Esophagus squamous epithelium (tissue), 5 donors: ENCODE measurements at regions not wholly inside any gene's neighbourhood (a gene's known extent, or its start where the extent isn't known, plus 50 kb on each side); places are given as distances from the start of the nearest gene placed in this dataset.

Source experiments
- DNase-seq: peaks from one replicate; lab custom pipeline; 2025; lab: John Stamatoyannopoulos, UW
- H3K27ac ChIP-seq, 4 donors: fragments of 200-600 bp; sonication (generic); one replicate each; pipeline ENCODE4 v1.5.1; 2016 to 2019; ENCODE audit warnings: mild to moderate bottlenecking in 1 of 4
- H3K27me3 ChIP-seq, 4 donors: fragments of 200-600 bp; sonication (generic); 1 replicate in 3 of 4; 2 replicates in 1 of 4; pipeline versions ENCODE4 v1.5.1 to v1.6.0; 2017 to 2021; ENCODE audit warnings: antibody characterized with exemption in 1 of 4
- H3K36me3 ChIP-seq, 3 donors: fragments of 200-600 bp; sonication (generic); one replicate each; pipeline ENCODE4 v1.5.1; 2016 to 2019
- H3K4me1 ChIP-seq, 3 donors: fragments of 200-600 bp; sonication (generic); one replicate each; pipeline ENCODE4 v1.5.1; 2017 to 2019
- H3K4me3 ChIP-seq, 4 donors: fragments of 200-600 bp; sonication (generic); 1 replicate in 3 of 4; 2 replicates in 1 of 4; pipeline ENCODE4 v1.5.1; 2016 to 2019; ENCODE audit warnings: mild to moderate bottlenecking in 2 of 4, moderate library complexity in 1 of 4
- H3K9me3 ChIP-seq, 3 donors: fragments of 200-600 bp; sonication (generic); one replicate each; pipeline ENCODE4 v1.5.1; 2016 to 2019
- CTCF ChIP-seq, 6 experiments: fragments of 450-650 bp in 4 of 6; fragments of 200-600 bp in 2 of 6; sonication (generic) in 2 of 6; IDR thresholded peaks; one replicate each; pipeline ENCODE4 v1.5.1; 2016 to 2019; ENCODE audit warnings: antibody characterized with exemption in 6 of 6, mild to moderate bottlenecking in 4 of 6, moderate library complexity in 4 of 6
- POLR2A ChIP-seq, 4 donors: fragments of 450-650 bp; IDR thresholded peaks; one replicate each; pipeline ENCODE4 v1.6.1; 2017; ENCODE audit warnings: antibody characterized with exemption in 4 of 4, mild to moderate bottlenecking in 4 of 4, moderate library complexity in 3 of 4
- WGBS, 2 donors: methylation state at CpG; one replicate each; pipeline ENCODE4 v1.1.5; 2018; 5-methylcytosine and 5-hydroxymethylcytosine counted together
- intact Hi-C: fragments of 100-400 bp; cut with DNase I; formaldehyde crosslinking; loops from one replicate; pipeline ENCODE4 v1.15.0; 2022
- donor health status: DM: yes; HTN: yes; CAD: no.

- TF ChIP-seq CTCF (IDR thresholded peaks at IDR 0.05) (no peak), POLR2A (IDR thresholded peaks at IDR 0.05) (no peak)
- WGBS, 2 donors, result 52 to 72% methylated on average over 7 of the region's 7 CpGs
- Histone ChIP-seq H3K36me3 (no peaks in the 10 kb centered on the region), H3K27ac (no peak overlapping the region), H3K9me3 (no peaks in the 10 kb centered on the region), H3K27me3 (no peaks in the 10 kb centered on the region), H3K4me3 (no peak overlapping the region), H3K4me1 (no peaks in the 10 kb centered on the region)
- intact Hi-C loops, result no loop called here
- DNase-seq, result no peak
Observed at GRCh38 chr7:46705386-46706255, 784.5 kb upstream of the IGFBP3 start.

GRCh38 chr7:46696741-46697140, 775.7 kb upstream of the IGFBP3 start:
- no peak for TF ChIP-seq CTCF (IDR thresholded peaks at IDR 0.05)
- TF ChIP-seq POLR2A (IDR thresholded peaks at IDR 0.05), result no peak
- H3K4me3 ChIP-seq, result no peak overlapping the region
- no peaks in the 10 kb centered on the region for H3K9me3 ChIP-seq
- WGBS, 2 donors, result 60 to 83% methylated on average over 1 of the region's 1 CpG
- no peaks in the 10 kb centered on the region for H3K4me1 ChIP-seq
- DNase-seq, result no peak
- no peaks in the 10 kb centered on the region for H3K36me3 ChIP-seq
- intact Hi-C loops, result no loop called here
- no peaks in the 10 kb centered on the region for H3K27me3 ChIP-seq
- no peak overlapping the region for H3K27ac ChIP-seq

GRCh38 chr7:46695051-46695708, 774.1 kb upstream of the IGFBP3 start:
- intact Hi-C loops, result no loop called here
- Histone ChIP-seq H3K4me1 (no peaks in the 10 kb centered on the region), H3K27me3 (no peaks in the 10 kb centered on the region), H3K27ac (no peak overlapping the region), H3K4me3 (no peak overlapping the region), H3K36me3 (no peaks in the 10 kb centered on the region), H3K9me3 (no peaks in the 10 kb centered on the region)
- TF ChIP-seq CTCF (IDR thresholded peaks at IDR 0.05), result no peak
- TF ChIP-seq POLR2A (IDR thresholded peaks at IDR 0.05), result no peak
- 53 to 82% methylated on average over 3 of the region's 3 CpGs for WGBS, 2 donors
- DNase-seq, result no peak

GRCh38 chr7:46694058-46694457, 773.0 kb upstream of the IGFBP3 start:
- intact Hi-C loops, result no loop called here

More at GRCh38 chr7:46694058-46694457, 773.0 kb upstream of the IGFBP3 start:
- no peaks in the 10 kb centered on the region for H3K9me3 ChIP-seq
- no peaks in the 10 kb centered on the region for H3K4me1 ChIP-seq
- DNase-seq, result no peak
- no peak overlapping the region for H3K4me3 ChIP-seq
- WGBS, 2 donors, result 76 to 81% methylated on average over 5 of the region's 5 CpGs
- TF ChIP-seq CTCF (IDR thresholded peaks at IDR 0.05), result no peak
- H3K27ac ChIP-seq, result no peak overlapping the region
- no peaks in the 10 kb centered on the region for H3K36me3 ChIP-seq
- H3K27me3 ChIP-seq, result no peaks in the 10 kb centered on the region
